ENCODE measurements at regions not wholly inside any gene's neighbourhood (a gene's known extent, or its start where the extent isn't known, plus 50 kb on each side); places are given as distances from the start of the nearest gene placed in this dataset.
A peak's percentile ranks its signal among the peaks of the same experiment; 100 is the strongest.

- Histone ChIP-seq H3K9me3 (no peaks in the 10 kb centered on the region), H3K4me1 (no peaks in the 10 kb centered on the region), H3K27me3 (no peaks in the 10 kb centered on the region), H3K36me3 (replicated peaks in 1 of 2; ENCODE audit: insufficient read depth in 1 of 2, low read depth in 2 of 2) (no peaks in the 10 kb centered on the region), H3K27ac (no peak overlapping the region), H3K4me3 (no peak overlapping the region)
- WGBS, 2 donors = 63 to 70% methylated on average over 3 of the region's 3 CpGs
- intact Hi-C loops (cut with DNase I) = no loop called here
- DNase-seq (no peak), ATAC-seq (no peak)
- no peak for TF ChIP-seq POLR2A (IDR thresholded peaks at IDR 0.05)
- no peak for TF ChIP-seq CTCF (IDR thresholded peaks at IDR 0.05)
These were observed 435.8 kb upstream of the EPHA3 start for GRCh38 chr3:88671573-88671972.

- Histone ChIP-seq H3K27ac (no peak overlapping the region), H3K9me3 (no peaks in the 10 kb centered on the region), H3K27me3 (no peaks in the 10 kb centered on the region), H3K36me3 (replicated peaks in 1 of 2; ENCODE audit: insufficient read depth in 1 of 2, low read depth in 2 of 2) (no peaks in the 10 kb centered on the region), H3K4me1 (peaks cover 6% of the 10 kb centered on the region), H3K4me3 (no peak overlapping the region)
- DNase-seq (no peak), ATAC-seq (peak; percentile 24)
- no peak for TF ChIP-seq POLR2A (IDR thresholded peaks at IDR 0.05)
- TF ChIP-seq CTCF (IDR thresholded peaks at IDR 0.05) = no peak
- 23 to 35% methylated on average over 1 of the region's 1 CpG for WGBS, 2 donors
- intact Hi-C loops (cut with DNase I) = no loop called here
These were observed 430.1 kb upstream of the EPHA3 start for GRCh38 chr3:88677298-88677697.

- H3K4me3 ChIP-seq = no peak overlapping the region
- no peak overlapping the region for H3K27ac ChIP-seq
- ATAC-seq (no peak), DNase-seq (no peak)
- WGBS, 2 donors = 96 to 97% methylated on average over 3 of the region's 3 CpGs
- no peaks in the 10 kb centered on the region for H3K9me3 ChIP-seq
- no peak for TF ChIP-seq CTCF (IDR thresholded peaks at IDR 0.05)
- no peak for TF ChIP-seq POLR2A (IDR thresholded peaks at IDR 0.05)
- intact Hi-C loops (cut with DNase I) = no loop called here
- H3K36me3 ChIP-seq (replicated peaks in 1 of 2; ENCODE audit: insufficient read depth in 1 of 2, low read depth in 2 of 2) = no peaks in the 10 kb centered on the region
- H3K4me1 ChIP-seq = peaks cover 12% of the 10 kb centered on the region
- no peaks in the 10 kb centered on the region for H3K27me3 ChIP-seq
These were observed 428.7 kb upstream of the EPHA3 start for GRCh38 chr3:88678747-88679146.

GRCh38 chr3:88690287-88690686 lies 417.1 kb upstream of the EPHA3 start:
- WGBS, 2 donors = 87 to 92% methylated on average over 3 of the region's 3 CpGs
- Histone ChIP-seq H3K4me1 (no peaks in the 10 kb centered on the region), H3K36me3 (replicated peaks in 1 of 2; ENCODE audit: insufficient read depth in 1 of 2, low read depth in 2 of 2) (no peaks in the 10 kb centered on the region), H3K27me3 (no peaks in the 10 kb centered on the region), H3K27ac (no peak overlapping the region), H3K4me3 (no peak overlapping the region), H3K9me3 (peaks cover 0 to 3% (median 0%) of the 10 kb centered on the region in 3 donors)
- ATAC-seq (no peak), DNase-seq (no peak)
- TF ChIP-seq CTCF (IDR thresholded peaks at IDR 0.05) (no peak), POLR2A (IDR thresholded peaks at IDR 0.05) (no peak)
- intact Hi-C loops (cut with DNase I) = no loop called here

- Histone ChIP-seq H3K9me3 (peaks cover 0 to 3% (median 0%) of the 10 kb centered on the region in 3 donors), H3K4me1 (no peaks in the 10 kb centered on the region), H3K4me3 (no peak overlapping the region), H3K27ac (no peak overlapping the region), H3K27me3 (no peaks in the 10 kb centered on the region), H3K36me3 (replicated peaks in 1 of 2; ENCODE audit: insufficient read depth in 1 of 2, low read depth in 2 of 2) (no peaks in the 10 kb centered on the region)
- ATAC-seq (no peak), DNase-seq (no peak)
- WGBS, 2 donors = 92 to 100% methylated on average over 3 of the region's 3 CpGs
- TF ChIP-seq CTCF (IDR thresholded peaks at IDR 0.05) (no peak), POLR2A (IDR thresholded peaks at IDR 0.05) (no peak)
- intact Hi-C loops (cut with DNase I) = no loop called here
These were observed 416.3 kb upstream of the EPHA3 start for GRCh38 chr3:88691081-88691480.
